GM12878 (cell line): ENCODE measurements at regions not wholly inside any gene's neighbourhood (a gene's known extent, or its start where the extent isn't known, plus 50 kb on each side); places are given as distances from the start of the nearest gene placed in this dataset.

ENCODE experiments used
- ATAC-seq: fragments of 200-7000 bp; cut with Tn5 transposase; 3 replicates; pipeline ENCODE4 v1.9.1; 2020; ENCODE audit warnings: mild to moderate bottlenecking, moderate library complexity
- BruUV-seq: library from RNA; stranded (reverse); fragments of 400-500 nt; replicated peaks from 2 replicates; lab custom pipeline; 2021; lab: Mats Ljungman, UMichigan
- CTCF ChIA-PET: fragments of 300-600 bp; sonication (Branson Sonifier 250); formaldehyde crosslinking; extraction: SDS; loops from one replicate; lab custom pipeline; 2021; ENCODE audit warnings: inconsistent platforms; lab: Yijun Ruan, JAX
- POLR2A ChIA-PET: fragments of 350-600 bp; formaldehyde crosslinking; extraction: SDS; loops from one replicate; lab custom pipeline; 2021; ENCODE audit warnings: inconsistent platforms; lab: Charles Lee
- RAD21 ChIA-PET: fragments of 300-600 bp; sonication (Branson Sonifier 250); formaldehyde crosslinking; loops from one replicate; lab custom pipeline; 2023; ENCODE audit warnings: antibody characterized with exemption; ENCODE audit not compliant: unreplicated experiment; lab: Charles Lee
- SMC1A ChIA-PET: fragments of 300-600 bp; sonication (Branson Sonifier 250); formaldehyde crosslinking; loops from one replicate; lab custom pipeline; 2023; ENCODE audit not compliant: unreplicated experiment, uncharacterized antibody; lab: Charles Lee
- DNase-seq: peaks from one replicate; pipeline ENCODE4 v3.0.0-alpha.2; 2011; ENCODE audit warnings: low read depth, low spot score
- FAIRE-seq: peaks from 3 replicates; lab custom pipeline; 2011; peaks lifted over from hg19 to GRCh38; lab: Jason Lieb, UNC
- H2AFZ ChIP-seq: 2 replicates; pipeline ENCODE4 v1.6.0; 2011; ENCODE audit warnings: low read depth, low read length, control low read depth; ENCODE audit not compliant: control insufficient read depth
- H3K27ac ChIP-seq: 2 replicates; pipeline ENCODE4 v1.5.1; 2011; ENCODE audit warnings: control low read depth; ENCODE audit not compliant: control insufficient read depth, insufficient read depth
- H3K27me3 ChIP-seq, 2 experiments: replicated peaks in 1 of 2; 2 replicates each; pipeline versions ENCODE4 v1.6.0 to v1.6.1; 2011; ENCODE audit warnings: low read length in 1 of 2; ENCODE audit not compliant: control insufficient read depth in 2 of 2, insufficient read depth in 2 of 2
- H3K36me3 ChIP-seq, 2 experiments: 2 replicates each; pipeline ENCODE4 v1.5.1; 2011; ENCODE audit warnings: low read length in 1 of 2; ENCODE audit not compliant: control insufficient read depth in 2 of 2, insufficient read depth in 2 of 2
- H3K4me1 ChIP-seq: 2 replicates; pipeline ENCODE4 v1.6.1; 2011; ENCODE audit warnings: mild to moderate bottlenecking, low read length, moderate library complexity, mixed read lengths; ENCODE audit not compliant: control insufficient read depth, insufficient read depth
- H3K4me2 ChIP-seq: 2 replicates; pipeline ENCODE4 v1.6.0; 2011; ENCODE audit warnings: control low read depth; ENCODE audit not compliant: control insufficient read depth, insufficient read depth
- H3K4me3 ChIP-seq: fragments of 200-600 bp; sonication (generic); 2 replicates; pipeline ENCODE4 v1.5.1; 2016
- H3K79me2 ChIP-seq: 2 replicates; pipeline ENCODE4 v1.6.0; 2011; ENCODE audit warnings: low read length; ENCODE audit not compliant: control insufficient read depth, insufficient read depth
- H3K9ac ChIP-seq: 2 replicates; pipeline ENCODE4 v1.8.0; 2011; ENCODE audit warnings: low read length, control low read depth, mixed read lengths; ENCODE audit not compliant: control insufficient read depth, insufficient read depth
- H3K9me3 ChIP-seq: replicated peaks from 3 replicates; pipeline ENCODE4 v1.5.1; 2011; ENCODE audit warnings: mild to moderate bottlenecking, low read length; ENCODE audit not compliant: control insufficient read depth, insufficient read depth
- H4K20me1 ChIP-seq: 2 replicates; pipeline ENCODE4 v1.6.0; 2011; ENCODE audit not compliant: control insufficient read depth, insufficient read depth
- BCL11A ChIP-seq: IDR thresholded peaks from 2 replicates; pipeline ENCODE4 v1.6.1; 2011; ENCODE audit warnings: low read depth, low read length
- CEBPZ ChIP-seq: fragments of 150-350 bp; IDR thresholded peaks from 2 replicates; pipeline ENCODE4 v1.6.1; 2016; ENCODE audit warnings: low read depth, low read length
- CHD4 ChIP-seq: fragments of 200-600 bp; sonication (generic); IDR thresholded peaks from 2 replicates; pipeline ENCODE4 v1.6.1; 2016; ENCODE audit warnings: mild to moderate bottlenecking
- EED ChIP-seq: sonication (generic); IDR thresholded peaks from 2 replicates; pipeline ENCODE4 v1.6.1; 2016; ENCODE audit warnings: antibody characterized with exemption, low read depth
- RELB ChIP-seq: fragments of 450-650 bp; IDR thresholded peaks from 2 replicates; pipeline ENCODE4 v1.6.1; 2017; ENCODE audit warnings: low read depth, mild to moderate bottlenecking, moderate library complexity
- SMARCA5 ChIP-seq: fragments of 450-650 bp; IDR thresholded peaks from 2 replicates; pipeline ENCODE4 v1.6.1; 2017; ENCODE audit warnings: mild to moderate bottlenecking
- WGBS: methylation state at CpG from one replicate; pipeline ENCODE4 v1.1.6; 2016; ENCODE audit warnings: low lambda C conversion rate; ENCODE audit not compliant: insufficient replicate concordance, insufficient coverage; ENCODE audit errors: missing lambda C conversion rate; 5-methylcytosine and 5-hydroxymethylcytosine counted together
- in situ Hi-C: fragments of 300-500 bp; cut with MboI; formaldehyde crosslinking; loops from 9 replicates; pipeline ENCODE4 v1.14.3; 2018; ENCODE audit warnings: mixed read lengths
- intact Hi-C: fragments of 100-400 bp; cut with micrococcal nuclease; formaldehyde crosslinking; loops from one replicate; pipeline ENCODE4 v1.14.2; 2022; ENCODE audit not compliant: unreplicated experiment

GRCh38 chr15:69996321-69997160 is 101.2 kb downstream of the TLE3 start:
- no peak overlapping the region for H3K9ac ChIP-seq
- no peaks in the 10 kb centered on the region for H3K27me3 ChIP-seq
- no TSS peak for BruUV-seq
- no peak for ATAC-seq
- H4K20me1 ChIP-seq = no peaks in the 10 kb centered on the region
- ChIA-PET SMC1A (interaction anchor here (0.6 kb wide), 1 partner anchor 15 kb away, joined by 3 read pairs; no protein-coding TSS in a partner anchor), POLR2A (interaction anchor here (0.5 to 1.0 kb wide), 2 partner anchors 13 to 261 kb away, joined by 3 read pairs; no protein-coding TSS in a partner anchor)
- WGBS = 90% methylated on average over 15 of the region's 15 CpGs
- no peak for TF ChIP-seq SMARCA5
- no peak for TF ChIP-seq EED
- no peak for TF ChIP-seq RELB
- TF ChIP-seq CEBPZ = no peak
- no peak for TF ChIP-seq BCL11A
- no peak for TF ChIP-seq CHD4
- TF ChIP-seq, all 136 proteins: peak for 0
- Histone ChIP-seq H3K36me3 (no peaks in the 10 kb centered on the region), H2AFZ (no peak overlapping the region), H3K4me2 (no peak overlapping the region), H3K4me1 (peaks cover 19% of the 10 kb centered on the region), H3K79me2 (no peaks in the 10 kb centered on the region), H3K27ac (no peak overlapping the region), H3K9me3 (peaks cover 2% of the 10 kb centered on the region; the same call in 2 of the 3 replicates), H3K4me3 (no peak overlapping the region)
- FAIRE-seq = no peak
- in situ Hi-C loops = no loop called here
- CTCF ChIA-PET = interaction anchor here (0.6 kb wide), 1 partner anchor 17 kb away, joined by 3 read pairs; no protein-coding TSS in a partner anchor
- RAD21 ChIA-PET = no interaction called here
- intact Hi-C loops = no loop called here
- DNase-seq = no peak
